HG02759 (cell line): ENCODE measurements at regions not wholly inside any gene's neighbourhood (a gene's known extent, or its start where the extent isn't known, plus 50 kb on each side); places are given as distances from the start of the nearest gene placed in this dataset.
"Not testable (repeated sequence)": the region's sequence is repeated elsewhere in the genome, so short reads cannot be mapped to it uniquely, and the experiment has no call there.

Experiments
- ATAC-seq: cut with Tn5 transposase; IDR thresholded peaks from one replicate; pipeline ENCODE4 v1.9.1; 2021; ENCODE audit warnings: mild to moderate bottlenecking, moderate library complexity; ENCODE audit not compliant: unreplicated experiment

- ATAC-seq: no peak
Observed at GRCh38 chr20:56765172-56766073, 136.3 kb downstream of the TFAP2C start.

DNA sequence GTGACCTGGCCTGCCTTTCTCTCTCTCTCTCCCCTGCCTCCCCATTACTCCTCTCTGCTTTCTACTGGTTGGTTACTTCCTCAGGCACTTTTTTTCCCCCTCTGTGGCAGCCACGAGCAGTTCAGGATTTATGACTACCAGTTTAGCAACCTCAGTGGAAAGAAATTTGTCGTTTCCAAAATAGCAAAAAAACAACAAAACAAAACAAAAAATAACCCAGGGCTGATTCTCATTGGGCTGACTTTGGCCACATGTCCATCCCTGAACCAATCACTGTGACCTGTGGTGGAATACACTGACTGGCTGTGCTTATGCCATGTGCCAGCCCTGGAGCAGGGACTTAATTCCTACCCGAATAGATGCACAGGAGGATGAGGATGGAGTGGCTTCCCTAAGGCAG, 137.4 kb downstream of the TFAP2C start:
- no peak for ATAC-seq

GRCh38 chr20:56769921-56770600, 141.0 kb downstream of the TFAP2C start:
- no peak for ATAC-seq

DNA sequence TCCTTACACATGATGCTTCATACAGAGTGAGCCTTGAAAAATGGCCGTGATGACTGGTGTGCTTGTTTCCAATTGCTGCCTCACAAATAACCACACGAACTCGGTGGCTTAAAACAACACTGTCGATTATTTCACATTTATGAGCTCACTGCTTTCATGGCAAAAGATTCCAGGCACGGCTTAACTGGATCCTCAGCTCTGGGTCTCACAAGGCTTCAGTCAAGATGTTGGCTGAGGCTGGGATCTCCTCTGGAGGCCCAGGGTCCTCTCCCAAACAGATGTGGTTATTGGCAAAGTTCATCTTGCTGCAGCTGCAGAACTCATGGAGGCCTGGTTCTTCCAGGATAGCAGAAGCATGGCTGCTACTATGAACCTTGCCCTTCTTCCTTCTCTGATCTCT, 144.6 kb downstream of the TFAP2C start:
- no peak for ATAC-seq

DNA sequence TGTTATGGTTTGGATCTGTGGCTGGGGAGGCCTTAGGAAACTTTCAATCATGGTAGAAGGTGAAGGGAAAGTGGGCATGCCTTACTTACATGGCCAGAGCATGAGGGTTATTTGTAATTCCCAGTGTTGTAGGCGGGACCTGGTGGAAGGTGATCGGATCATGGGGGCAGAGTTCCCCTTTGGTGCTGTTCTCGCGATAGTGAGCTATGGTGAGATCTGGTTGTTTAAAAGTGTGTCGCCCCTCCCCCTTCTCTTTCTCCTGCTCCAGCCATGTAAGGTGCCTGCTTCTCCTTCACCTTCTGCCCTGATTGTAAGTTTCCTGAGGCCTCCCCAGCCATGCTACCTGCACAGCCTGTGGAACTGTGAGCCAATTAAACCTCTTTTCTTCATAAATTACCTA, 145.8 kb downstream of the TFAP2C start:
- ATAC-seq: no peak

DNA sequence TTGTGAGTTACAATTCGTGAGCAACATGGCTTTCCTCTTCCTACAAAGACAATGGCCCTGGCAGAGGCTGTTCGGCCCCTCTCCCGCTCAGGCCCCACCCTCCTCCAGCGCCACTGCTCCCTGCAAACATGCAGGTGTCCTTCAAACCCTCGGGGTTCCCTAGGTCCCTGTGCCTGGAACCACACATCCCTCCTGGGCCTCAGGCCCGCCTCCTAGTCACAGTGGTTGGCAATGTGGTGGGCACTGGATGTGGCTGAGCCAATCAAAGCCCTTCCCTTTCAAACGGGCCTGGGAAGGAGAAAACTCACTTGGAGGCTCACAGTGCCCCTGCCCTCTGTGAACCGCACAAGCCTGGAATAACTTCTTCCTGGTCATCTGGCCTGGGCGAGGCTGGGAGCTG, 147.2 kb downstream of the TFAP2C start:
- no peak for ATAC-seq

DNA sequence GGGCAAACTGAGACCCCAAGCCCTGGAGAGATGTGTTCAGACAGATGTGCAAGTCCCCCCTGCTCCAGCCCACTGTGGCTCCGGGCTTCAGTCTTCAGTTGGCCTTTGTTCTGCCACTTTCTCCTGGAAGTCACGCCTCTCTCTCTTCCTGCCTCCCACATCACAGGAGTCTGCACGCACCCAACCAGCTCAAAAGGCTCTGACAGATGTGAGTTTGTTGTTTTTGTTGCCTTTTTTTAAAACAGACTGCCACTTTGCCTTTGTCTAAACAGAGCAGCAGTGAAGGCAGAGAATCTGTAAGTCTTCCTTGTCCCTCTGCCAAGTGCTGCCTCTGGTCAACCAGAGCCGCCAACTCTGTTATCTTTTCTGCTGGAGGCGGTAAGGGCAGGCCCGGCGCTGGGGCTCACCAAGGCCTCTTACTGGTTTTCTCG, 149.7 kb downstream of the TFAP2C start:
- ATAC-seq: no peak

DNA sequence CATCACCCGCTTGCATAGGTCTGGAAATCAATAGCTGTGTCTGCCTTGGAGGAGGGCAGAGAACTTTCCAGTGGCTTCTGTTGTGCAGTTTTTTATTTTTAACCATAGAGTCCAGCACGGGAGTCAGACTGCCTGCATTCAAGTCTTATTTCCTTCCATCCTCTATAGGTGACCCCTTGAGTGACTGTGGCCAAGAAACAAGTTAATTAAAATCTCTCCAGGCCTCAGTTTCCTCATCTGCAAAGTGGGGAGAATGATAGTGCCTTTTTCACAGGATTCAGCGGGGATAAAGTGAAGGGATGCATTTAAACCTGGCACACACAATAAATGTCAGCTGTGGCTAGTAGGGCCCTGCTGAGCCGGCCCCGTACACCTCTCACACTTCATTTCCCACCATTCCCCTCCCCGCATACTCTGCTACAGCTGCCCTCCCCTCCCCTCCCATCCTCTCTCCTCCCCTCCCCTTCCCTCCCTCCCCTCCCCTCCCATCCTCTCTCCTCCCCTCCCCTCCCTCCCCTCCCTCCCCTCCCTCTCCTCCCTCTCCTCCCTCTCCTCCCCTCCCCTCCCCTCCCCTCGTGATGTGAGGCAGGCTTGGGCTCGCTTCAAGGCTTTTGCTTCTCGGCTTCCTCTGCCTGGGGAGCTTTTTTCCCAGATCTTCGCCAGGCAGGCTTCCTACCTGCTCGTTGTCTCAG, 150.5 kb downstream of the TFAP2C start:
- no peak for ATAC-seq

- ATAC-seq: no peak
Observed at GRCh38 chr20:56780266-56780665, 151.2 kb downstream of the TFAP2C start.

DNA sequence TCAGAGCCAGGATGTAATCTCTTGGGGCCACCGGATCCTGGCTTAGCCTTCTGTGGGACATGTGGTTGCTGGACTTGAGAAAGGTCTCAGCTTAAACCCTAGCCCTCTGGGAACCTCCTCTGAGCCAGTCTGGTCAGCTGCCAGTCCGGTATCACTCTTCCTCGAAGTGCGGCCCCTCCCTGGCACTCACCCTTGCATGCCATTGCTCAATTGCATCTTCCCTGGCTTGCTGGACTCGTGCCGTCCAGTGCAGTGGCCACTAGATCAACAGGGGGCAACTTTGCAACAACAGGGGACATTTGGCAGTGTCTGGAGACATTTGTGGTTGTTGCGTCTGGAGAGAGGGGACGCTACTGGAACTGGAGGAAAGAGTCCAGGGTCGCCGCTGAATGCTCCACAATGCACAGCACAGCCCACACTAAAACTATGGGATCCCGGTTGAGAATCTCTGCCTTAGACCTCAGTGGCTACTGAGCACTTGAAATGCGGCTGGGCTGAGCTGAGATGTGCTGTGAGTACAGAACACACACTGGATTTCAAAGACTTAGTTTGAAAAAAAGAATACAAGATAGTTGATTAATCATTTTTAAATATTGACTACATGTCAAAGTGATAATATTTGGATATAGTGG, 152.1 kb downstream of the TFAP2C start:
- no peak for ATAC-seq

DNA sequence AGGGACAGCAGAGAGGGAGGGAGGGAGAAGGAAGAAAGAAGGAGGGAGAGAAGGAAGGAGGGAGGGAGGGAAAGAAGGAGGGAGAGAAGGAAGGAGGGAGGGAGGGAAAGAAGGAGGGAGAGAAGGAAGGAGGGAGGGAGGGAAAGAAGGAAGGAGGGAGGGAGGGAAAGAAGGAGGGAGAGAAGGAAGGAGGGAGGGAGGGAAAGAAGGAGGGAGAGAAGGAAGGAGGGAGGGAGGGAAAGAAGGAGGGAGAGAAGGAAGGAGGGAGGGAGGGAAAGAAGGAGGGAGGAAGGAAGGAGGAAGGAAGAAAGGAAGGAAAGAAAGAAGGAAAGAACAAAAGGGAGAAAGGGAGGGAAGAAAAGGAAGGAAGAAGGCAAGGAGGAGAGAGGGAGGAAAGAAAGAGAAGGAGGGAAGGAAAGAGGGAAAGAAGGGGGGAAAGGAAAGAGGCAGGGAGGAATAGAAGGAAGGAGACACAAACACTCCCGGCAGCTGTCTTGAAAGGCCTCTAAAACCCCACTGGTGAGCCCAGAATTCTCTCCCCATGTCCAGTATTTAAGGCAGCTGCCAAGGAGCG, 153.0 kb downstream of the TFAP2C start:
- ATAC-seq: not testable (repeated sequence)

- not testable (repeated sequence) for ATAC-seq
Observed at GRCh38 chr20:56782814-56783213, 153.7 kb downstream of the TFAP2C start.

- no peak for ATAC-seq
Observed at GRCh38 chr20:56783826-56784225, 154.7 kb downstream of the TFAP2C start.

- no peak for ATAC-seq
Observed at GRCh38 chr20:56786503-56786902, 157.4 kb downstream of the TFAP2C start.

DNA sequence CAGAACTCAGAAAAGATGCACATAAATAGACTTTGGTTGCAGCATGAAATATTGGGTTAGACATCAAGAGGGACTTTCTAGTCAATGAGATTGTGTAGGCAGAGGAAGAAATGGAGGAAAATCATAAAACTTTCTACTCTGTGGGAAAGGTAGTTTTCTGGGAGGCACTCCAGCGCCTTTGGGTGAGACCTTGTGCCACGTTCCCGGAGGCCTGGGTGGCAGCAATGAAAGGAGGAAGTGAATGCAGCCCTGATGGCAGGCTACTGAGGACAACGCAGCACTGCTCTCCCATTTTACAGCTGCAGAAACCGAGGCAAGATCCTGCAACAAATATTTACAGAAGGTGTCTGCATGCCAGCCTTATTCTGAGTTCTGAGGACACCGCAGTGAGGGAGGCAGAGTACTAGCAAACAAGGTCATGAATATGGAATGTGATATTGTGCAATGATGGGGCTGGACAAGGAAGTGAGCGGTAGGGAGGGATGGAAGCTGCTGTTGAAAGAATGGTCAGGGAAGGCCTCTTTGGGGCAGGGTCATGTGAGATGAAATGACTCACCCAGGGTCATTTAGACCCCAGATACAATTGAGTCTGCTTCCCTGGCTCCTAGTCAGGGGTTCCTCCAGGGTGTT, 159.1 kb downstream of the TFAP2C start:
- no peak for ATAC-seq

- no peak for ATAC-seq
Observed at GRCh38 chr20:56788671-56789610, 159.8 kb downstream of the TFAP2C start.

DNA sequence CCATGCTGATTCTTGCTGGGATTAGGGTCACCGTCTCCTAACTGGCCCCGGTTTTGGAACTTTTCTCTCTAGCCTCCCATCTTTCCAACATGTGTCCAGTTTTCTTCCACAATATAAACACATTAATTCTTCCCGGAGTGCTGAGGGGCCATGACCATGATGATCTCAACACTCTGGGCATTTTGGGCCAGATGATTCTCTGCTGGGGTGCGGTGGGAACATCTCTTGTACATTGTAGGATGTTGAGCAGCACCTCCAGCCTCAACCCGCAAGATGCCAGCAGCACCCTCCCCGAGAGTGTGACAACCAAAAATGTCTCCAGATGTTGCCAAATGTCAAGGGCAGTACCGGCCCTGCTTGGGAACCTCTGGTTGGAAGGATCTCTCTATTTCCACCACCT, 164.8 kb downstream of the TFAP2C start:
- no peak for ATAC-seq

- no peak for ATAC-seq
Observed at GRCh38 chr20:56795492-56795891, 166.4 kb downstream of the TFAP2C start.

GRCh38 chr20:56796345-56796744, 167.2 kb downstream of the TFAP2C start:
- ATAC-seq: no peak
